ENCODE measurements at regions not wholly inside any gene's neighbourhood (a gene's known extent, or its start where the extent isn't known, plus 50 kb on each side); places are given as distances from the start of the nearest gene placed in this dataset.
A peak's percentile ranks its signal among the peaks of the same experiment; 100 is the strongest.
"Not testable (repeated sequence)": the region's sequence is repeated elsewhere in the genome, so short reads cannot be mapped to it uniquely, and the experiment has no call there.

DNA sequence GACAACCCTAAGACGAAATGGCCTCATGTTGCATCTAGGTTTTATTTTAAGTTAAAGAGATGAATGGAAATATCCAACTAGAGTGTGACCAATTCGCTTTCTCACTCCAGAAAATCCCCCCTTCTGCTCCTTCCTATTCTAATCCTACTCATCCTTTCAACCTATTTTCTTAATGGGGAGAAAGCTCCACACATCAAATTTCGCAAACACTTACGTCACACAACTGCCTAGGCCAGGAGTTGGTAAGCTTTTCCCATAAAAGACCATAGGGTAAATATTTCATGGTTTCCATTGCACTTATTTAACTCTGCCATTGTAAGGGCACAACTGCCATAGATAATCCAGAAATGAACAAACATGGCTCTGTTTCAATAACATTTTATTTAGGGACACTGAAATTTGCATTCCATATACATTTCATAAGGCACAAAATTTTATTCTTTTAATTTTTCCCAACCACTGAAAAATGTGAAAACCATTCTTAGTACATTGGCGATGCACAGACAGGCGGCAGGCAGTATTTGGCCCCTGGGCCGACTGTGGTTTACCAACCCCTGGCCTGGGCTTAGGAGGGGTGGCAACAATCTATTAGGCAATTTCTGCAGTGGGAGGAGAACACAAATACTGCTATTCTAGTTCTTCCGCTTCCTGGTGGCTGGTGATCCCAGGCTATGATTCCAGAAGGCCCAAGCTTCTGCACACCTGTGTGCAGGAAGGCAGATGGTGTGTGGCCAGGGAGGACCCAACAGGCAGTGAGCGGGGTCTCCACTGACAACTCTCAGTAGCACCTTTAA lies 67.2 kb upstream of the FOXN3 start:
- peak; percentile 28 for DNase-seq

DNA sequence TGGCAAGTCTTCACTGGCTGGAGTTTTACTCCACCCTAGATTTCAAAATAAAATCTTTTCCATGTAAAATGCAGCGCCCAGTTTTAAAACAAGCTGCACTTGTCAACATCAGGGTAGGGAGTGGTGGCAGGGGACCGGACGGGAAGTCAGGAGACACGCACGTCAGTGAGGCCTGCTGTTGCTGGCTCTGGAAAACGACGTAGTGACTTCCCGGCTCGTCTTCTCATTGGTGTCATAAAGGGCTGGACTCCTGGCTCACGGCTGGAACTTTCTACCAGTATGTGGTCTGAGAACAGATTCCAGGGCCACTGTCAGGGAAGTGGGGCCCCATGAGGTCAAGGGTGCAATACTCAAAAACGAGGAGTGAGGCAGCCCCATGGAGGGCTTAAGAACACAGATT lies 64.2 kb upstream of the FOXN3 start:
- no peak for DNase-seq

DNA sequence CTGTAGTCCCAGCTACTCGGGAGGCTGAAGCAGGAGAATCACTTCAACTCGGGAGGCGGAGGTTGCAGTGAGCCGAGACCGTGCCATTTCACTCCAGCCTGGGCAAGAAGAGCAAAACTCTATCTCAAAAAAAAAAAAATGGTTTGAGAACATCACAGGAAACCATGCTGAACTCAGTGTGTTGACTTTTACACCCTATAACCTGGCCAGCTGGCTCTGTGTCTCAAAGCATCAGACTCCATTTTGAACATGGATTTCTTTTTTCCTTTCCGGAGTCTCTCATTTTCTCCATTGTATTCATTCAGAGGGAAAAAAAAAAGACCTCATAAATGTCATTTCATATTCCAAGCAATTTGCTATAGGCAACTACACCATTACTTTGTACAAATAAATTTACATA lies 63.2 kb upstream of the FOXN3 start:
- DNase-seq: no peak

DNA sequence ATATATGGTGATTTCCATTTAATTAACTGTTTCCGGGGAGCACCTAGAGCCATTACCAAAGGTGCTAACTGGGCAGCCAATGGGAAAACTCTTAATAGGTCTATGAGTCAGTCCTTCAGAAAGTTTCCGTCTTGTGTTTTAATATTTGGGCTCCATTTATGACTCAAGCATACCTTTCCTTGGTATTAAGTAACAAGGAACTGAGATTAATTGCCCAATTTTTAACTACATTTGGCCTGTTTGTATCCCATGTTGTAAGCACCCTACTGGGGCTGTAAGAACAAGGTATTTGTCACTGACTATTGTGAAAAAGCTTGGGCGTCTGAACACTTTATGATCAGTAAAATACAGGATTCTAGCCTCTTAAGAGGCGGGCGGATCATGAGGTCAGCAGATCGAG lies 62.8 kb upstream of the FOXN3 start:
- DNase-seq: no peak

DNA sequence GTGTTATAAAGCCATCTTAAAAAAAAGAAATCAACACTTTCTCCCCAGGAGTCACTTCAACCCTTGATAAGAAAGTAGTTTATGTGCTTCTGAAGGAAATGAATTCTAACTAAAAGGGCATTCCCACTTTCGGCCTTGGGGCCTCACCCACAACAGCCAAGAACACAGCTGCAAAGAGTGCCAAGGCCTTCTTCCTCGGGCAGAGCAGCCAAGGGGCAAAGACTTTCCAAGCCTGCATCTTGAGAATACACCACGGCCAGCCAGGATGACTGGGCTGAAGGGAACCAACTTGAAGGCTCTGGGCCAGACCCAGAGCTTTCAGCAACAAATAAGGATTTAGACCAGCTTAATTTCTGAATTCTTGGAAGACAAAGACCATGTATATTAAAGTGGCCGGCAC lies 60.4 kb upstream of the FOXN3 start:
- DNase-seq: no peak

DNA sequence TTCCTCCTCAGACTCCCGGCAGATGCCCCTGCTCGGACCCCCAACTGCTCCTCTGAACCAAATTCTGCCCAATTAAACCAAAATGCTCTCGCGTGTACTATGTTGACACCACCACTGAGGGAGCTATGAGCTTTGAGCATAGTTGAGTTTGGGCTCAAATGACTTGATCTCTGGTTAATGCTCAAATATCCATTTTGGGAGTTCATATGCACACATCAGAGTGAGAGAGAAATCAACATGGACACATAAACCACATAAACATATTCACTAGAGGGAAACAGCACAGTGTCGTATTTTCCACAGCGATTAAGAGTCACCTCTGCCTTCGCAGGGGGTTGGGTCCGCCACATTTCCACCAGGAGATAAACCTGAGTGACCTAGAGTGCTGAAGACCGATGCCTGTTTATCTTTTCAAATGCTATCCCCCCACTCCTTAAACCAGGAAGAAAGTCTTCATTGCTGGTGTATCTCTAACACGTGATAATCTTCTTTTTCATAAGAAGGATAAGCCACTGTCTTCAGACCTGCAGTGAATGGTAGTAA lies 59.4 kb upstream of the FOXN3 start:
- DNase-seq: no peak

DNA sequence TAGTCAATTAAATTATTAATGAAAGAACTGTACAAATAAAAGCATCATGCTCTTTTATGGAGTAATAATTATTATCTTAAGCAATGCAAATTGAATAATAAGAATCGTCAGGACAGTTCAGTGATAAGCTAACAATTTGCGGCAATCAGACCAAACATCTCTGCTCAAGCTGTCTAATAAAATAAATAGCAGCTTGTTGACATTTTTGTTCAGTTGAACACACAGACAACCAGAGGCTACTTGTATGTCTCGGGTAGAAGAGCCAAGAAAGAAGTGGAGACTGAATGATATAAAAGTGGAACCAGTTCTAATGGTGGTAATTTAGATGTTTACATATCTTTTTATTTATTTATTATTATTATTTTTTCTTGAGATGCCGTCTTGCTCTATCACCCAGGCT lies 57.4 kb upstream of the FOXN3 start:
- no peak for DNase-seq

DNA sequence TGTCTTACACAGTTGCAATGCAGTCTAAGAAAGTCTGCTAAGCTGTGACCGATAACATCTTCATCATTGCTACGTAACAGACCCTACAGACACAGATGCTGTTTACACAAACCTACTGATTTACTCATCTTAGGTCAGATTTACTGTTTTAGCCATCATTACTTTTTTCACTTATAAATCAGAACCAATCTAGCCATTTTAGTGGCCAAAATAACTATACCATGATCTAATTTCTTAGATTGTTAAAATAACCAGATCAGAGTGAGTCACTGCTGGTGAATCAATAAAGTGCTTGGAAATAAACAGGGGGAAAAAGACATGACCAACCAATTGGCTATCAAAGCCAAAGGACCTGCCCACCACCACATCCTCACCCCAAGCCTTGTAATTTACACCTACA lies 57.0 kb upstream of the FOXN3 start:
- DNase-seq: no peak

DNA sequence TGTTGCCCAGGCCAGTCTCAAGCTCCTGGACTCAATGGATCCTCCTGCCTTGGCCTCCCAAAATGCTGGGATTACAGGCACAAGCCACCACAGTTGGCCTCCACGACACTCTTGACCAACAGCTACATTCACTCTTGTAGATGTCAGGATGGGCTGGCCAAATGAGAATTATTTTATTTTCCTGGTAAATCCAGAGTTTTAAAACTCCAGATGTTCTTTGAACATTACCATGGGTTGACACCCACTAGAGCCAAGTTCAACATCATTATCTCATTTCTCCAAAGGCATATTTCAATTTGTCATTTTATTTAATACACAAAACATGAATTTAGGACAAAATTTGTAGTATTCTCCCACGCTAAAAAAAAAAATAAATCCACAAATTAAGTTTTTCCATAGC lies 56.5 kb upstream of the FOXN3 start:
- no peak for DNase-seq

DNA sequence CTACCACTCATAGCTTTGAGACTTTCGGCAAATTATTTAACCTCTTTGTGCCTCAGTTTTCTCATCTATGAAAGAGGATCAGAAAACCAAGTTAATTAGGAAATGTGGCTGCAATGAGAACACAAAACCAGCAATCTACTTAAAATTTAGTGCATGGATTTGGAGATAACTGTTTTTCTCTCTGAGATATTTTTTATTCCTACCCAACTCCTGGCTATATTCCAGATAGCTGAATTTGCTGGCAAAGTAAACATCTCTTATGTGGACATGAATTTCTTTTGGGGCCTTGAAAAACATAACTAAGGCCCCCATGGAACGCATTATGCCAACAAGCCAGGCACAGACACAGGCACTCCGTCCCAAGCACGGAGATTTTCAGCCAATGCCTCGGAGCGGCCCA lies 53.4 kb upstream of the FOXN3 start:
- DNase-seq: no peak

DNA sequence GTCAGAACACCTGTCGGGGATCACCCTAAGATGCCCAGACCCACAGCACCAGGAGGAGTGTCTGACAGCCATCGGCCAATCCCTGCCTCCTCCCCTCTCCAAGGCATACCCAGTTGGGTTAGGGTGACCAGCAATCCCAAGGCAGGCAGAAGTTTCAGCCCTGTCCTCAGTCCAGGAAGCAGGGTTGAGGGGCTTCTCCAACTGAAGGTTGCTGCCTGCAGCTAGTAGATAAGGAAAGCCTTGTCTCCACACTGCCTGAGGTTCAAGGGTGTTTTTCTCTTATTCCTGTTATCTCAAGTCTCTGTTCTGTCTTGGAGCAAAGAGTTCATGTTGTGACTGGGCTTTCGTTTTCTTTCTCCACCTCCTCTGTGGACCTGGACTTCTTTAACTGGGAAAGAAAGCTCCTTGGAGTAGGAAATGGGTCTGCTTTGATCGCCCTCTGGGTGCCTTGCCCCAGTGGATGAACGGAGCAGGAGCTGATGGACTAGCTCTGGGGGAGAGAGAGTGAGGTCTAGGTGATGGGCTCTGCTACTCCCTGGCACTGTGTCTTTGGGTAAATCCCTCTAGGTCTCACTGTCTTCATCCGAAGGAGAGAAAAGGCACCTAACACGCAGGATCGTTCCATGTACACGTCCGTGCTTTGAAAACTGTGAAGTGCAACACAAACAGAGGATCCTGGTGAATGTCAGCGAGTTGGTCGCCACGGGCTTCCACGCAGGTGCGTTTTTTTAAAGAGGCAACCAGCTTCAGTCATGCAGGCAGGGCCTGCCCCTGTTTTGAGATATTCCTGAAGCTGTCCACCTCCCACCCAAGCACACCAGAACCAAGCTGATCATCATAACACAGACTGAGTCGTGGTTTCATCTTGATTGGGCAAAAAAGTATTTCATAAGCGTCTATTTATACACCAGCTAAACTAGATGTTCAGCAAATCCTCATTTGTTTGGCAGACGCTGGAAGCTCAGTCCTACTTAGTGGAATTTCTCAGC lies 52.5 kb upstream of the FOXN3 start:
- DNase-seq: no peak

DNA sequence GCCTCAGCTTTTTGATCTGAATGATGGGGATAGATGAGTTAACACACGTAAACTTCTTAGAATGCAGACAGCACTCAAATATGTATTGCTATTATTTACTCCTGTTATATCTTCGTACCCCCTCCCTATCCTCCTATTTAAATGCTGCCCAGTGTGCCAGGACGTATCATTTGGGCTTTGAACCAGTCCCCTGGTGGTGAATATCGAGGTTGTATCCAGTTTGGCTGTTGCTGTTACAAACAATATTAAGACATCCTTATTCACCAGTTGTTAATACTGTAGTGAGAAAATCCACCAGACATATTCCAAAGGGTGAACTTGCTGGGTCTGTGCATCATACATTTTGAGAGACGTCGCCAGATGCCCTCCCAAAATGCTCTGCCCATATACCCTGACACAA lies 51.5 kb upstream of the FOXN3 start:
- DNase-seq: no peak

DNA sequence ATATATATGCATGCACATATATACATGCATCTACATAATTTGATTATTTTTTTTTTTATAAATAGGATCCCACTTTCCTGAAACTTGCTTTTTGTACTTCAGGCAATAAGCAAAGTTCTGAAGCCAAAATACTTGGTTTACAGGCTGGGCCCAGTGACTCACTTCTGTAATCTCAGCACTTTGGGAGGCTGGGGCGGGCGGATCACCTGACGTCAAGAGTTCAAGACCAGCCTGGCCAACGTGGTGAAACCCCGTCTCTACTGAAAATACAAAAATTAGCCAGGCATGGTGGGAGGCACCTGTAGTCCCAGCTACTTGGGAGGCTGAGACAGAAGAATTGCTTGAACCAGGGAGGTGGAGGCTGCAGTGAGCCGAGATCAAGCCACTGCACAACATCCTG lies 51.0 kb upstream of the FOXN3 start:
- DNase-seq: not testable (repeated sequence)

DNA sequence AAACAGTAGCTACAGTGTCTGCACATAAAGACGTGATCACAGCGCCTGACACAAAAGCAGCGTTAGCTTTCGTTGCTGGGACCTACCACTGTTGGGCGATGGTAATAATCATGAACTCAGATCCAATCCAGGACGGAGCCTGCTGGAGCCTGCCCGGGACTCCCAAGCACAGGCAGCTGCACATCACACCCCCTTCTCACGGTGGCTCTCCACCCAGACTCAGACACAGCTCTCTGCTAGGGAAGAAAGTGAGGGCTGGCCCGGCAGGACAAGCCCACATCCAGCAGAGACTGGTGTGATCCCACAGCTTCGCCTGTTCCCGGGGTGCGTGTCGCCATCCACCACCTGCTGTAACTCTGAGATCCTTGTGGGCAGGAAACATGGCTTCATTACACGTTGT lies 49.9 kb upstream of the FOXN3 start:
- no peak for DNase-seq

Data from CD4-positive, alpha-beta T cell treated with Interleukin-15 for 1 hour (primary cell).